ENCODE measurements at regions not wholly inside any gene's neighbourhood (a gene's known extent, or its start where the extent isn't known, plus 50 kb on each side); places are given as distances from the start of the nearest gene placed in this dataset.

GRCh38 chr9:107161338-107161737 is 121.7 kb upstream of the RAD23B start:
- Histone ChIP-seq H3K9me3 (ENCODE audit: insufficient read depth in 2 of 2, low read depth in 1 of 2, low read length in 1 of 2) (no peaks in the 10 kb centered on the region), H4K8ac (ENCODE audit: extremely low read depth, insufficient read depth, low read length) (no peak overlapping the region), H3K4me2 (ENCODE audit: insufficient read depth in 1 of 2, low read depth in 2 of 2, low read length in 2 of 2) (no peak overlapping the region), H2BK12ac (ENCODE audit: low read depth, low read length) (no peak overlapping the region), H3K36me3 (ENCODE audit: control insufficient read depth in 2 of 4, insufficient read depth in 4 of 4, low read length in 3 of 4) (no peaks in the 10 kb centered on the region), H4K91ac (replicated peaks; ENCODE audit: insufficient read length, low read length) (no peak overlapping the region), H2BK5ac (ENCODE audit: low read depth, low read length) (no peak overlapping the region), H3K4ac (replicated peaks; ENCODE audit: insufficient read length, low read depth, low read length) (no peak overlapping the region), H2BK120ac (replicated peaks; ENCODE audit: low read depth, low read length) (no peak overlapping the region), H2BK15ac (ENCODE audit: low read length) (no peak overlapping the region), H4K20me1 (replicated peaks in 1 of 2; ENCODE audit: control insufficient read depth in 1 of 2, insufficient read depth in 2 of 2, low read length in 2 of 2) (no peaks in the 10 kb centered on the region), H3K18ac (ENCODE audit: extremely low read depth, low read length) (no peak overlapping the region), H3K56ac (replicated peaks; ENCODE audit: insufficient read length, low read depth, low read length) (no peak overlapping the region), H3K23me2 (ENCODE audit: low read depth, low read length) (no peaks in the 10 kb centered on the region), H2AK5ac (ENCODE audit: low read depth, low read length) (no peak overlapping the region), H3K27me3 (replicated peaks in 1 of 4; ENCODE audit: control insufficient read depth in 3 of 4, extremely low read depth in 1 of 4, insufficient read depth in 3 of 4, low read length in 3 of 4) (no peaks in the 10 kb centered on the region), H3K27ac (ENCODE audit: low read depth, low read length) (no peak overlapping the region), H3K79me1 (ENCODE audit: low read depth, low read length) (no peaks in the 10 kb centered on the region), H3K4me1 (replicated peaks in 1 of 4; ENCODE audit: control insufficient read depth in 3 of 4, insufficient read depth in 4 of 4, low read length in 3 of 4) (no peaks in the 10 kb centered on the region), H3K79me2 (ENCODE audit: control insufficient read depth in 1 of 2, insufficient read depth in 2 of 2, low read length in 2 of 2) (no peaks in the 10 kb centered on the region), H3K14ac (ENCODE audit: insufficient read length) (no peak overlapping the region), H2AFZ (ENCODE audit: low read length) (no peak overlapping the region), H3K9ac (replicated peaks in 1 of 4; ENCODE audit: extremely low read depth in 1 of 4, low read depth in 3 of 4, low read length in 3 of 4) (no peak overlapping the region), H2BK20ac (ENCODE audit: low read length) (no peak overlapping the region), H3K23ac (ENCODE audit: insufficient read length) (no peak overlapping the region), H3K4me3 (ENCODE audit: extremely low read depth in 1 of 4, insufficient read depth in 2 of 4, low read depth in 3 of 4, low read length in 4 of 4) (no peak overlapping the region), H4K5ac (ENCODE audit: insufficient read length, low read depth, low read length) (no peak overlapping the region)
- DNase-seq (ENCODE audit: low read depth in 1 of 2, low spot score in 2 of 2) (no peak), FAIRE-seq (no peak)
- 84% methylated on average over 2 of the region's 2 CpGs; no CpG with 5 or more reads in 1 of the 2 experiments for WGBS, 2 experiments (ENCODE audit: extremely low coverage in 1 of 2, insufficient coverage in 1 of 2, insufficient read length in 1 of 2, insufficient replicate concordance in 2 of 2, low coverage in 1 of 2, low lambda C conversion rate in 2 of 2, missing lambda C conversion rate in 1 of 2)
- TF ChIP-seq CREB1 (IDR thresholded peaks at IDR 0.05) (no peak), CEBPB (IDR thresholded peaks at IDR 0.05; ENCODE audit: low read depth, low read length) (no peak), EZH2 (IDR thresholded peaks at IDR 0.05; ENCODE audit: low read depth, low read length, severe bottlenecking) (no peak), MAX (IDR thresholded peaks at IDR 0.05) (no peak), JUND (IDR thresholded peaks at IDR 0.05; ENCODE audit: low read length) (no peak), POLR2AphosphoS5 (IDR thresholded peaks at IDR 0.05; ENCODE audit: low read depth, low read length) (no peak), ATF2 (IDR thresholded peaks at IDR 0.05; ENCODE audit: low read length) (no peak), YY1 (IDR thresholded peaks at IDR 0.05; ENCODE audit: low read depth, low read length) (no peak), RNF2 (IDR thresholded peaks at IDR 0.05; ENCODE audit: borderline replicate concordance, low read depth, low read length, missing control alignments, poor library complexity, severe bottlenecking) (no peak)
- ChIA-PET CTCF (ENCODE audit: partially characterized antibody) (interaction anchor here (0.9 to 7.7 kb wide), 2 partner anchors 11 to 19 kb away, joined by 3 to 91 read pairs; no protein-coding TSS in a partner anchor), POLR2A (ENCODE audit: partially characterized antibody) (no interaction called here)
